ENCODE measurements at regions not wholly inside any gene's neighbourhood (a gene's known extent, or its start where the extent isn't known, plus 50 kb on each side); places are given as distances from the start of the nearest gene placed in this dataset.

DNA sequence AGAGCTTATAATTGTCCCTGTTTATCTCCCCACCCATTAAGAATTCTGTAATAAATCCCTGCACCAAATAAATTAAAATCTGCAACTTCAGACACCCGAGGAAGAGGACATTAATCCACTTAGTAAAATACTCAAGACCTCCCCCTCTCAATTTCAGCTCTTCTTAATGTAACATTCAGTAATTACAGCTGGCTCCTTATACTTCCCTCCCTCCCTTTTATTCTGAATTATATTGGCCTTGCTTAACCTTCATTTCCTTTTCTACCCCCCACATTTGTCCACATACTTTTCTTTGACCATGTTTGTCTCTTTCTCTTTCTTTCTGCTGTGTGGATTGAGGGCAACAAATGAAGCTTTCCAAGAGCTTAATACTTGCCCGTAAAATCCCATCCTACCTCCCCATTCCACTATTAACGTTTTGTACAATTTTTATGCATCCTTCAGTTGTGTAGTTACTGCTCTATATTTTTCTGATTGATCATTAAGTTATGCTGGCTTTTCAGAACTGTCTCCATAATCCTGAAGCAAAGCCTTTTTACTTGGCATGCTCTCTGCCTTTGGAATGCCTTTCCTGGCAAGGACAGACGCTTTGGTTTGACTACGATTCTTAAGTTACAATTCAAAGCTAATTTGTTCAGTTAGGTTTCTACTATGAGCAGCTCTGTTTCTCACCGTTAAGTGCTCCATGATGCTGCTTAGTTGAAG, 580.1 kb downstream of the ZEB2 start:
- peak; percentile 82 for DNase-seq (ENCODE audit: low read depth)
- peak overlapping the region; percentile 25 for H3K4me3 ChIP-seq (ENCODE audit: low read length)
- TF ChIP-seq, protein P1, sequence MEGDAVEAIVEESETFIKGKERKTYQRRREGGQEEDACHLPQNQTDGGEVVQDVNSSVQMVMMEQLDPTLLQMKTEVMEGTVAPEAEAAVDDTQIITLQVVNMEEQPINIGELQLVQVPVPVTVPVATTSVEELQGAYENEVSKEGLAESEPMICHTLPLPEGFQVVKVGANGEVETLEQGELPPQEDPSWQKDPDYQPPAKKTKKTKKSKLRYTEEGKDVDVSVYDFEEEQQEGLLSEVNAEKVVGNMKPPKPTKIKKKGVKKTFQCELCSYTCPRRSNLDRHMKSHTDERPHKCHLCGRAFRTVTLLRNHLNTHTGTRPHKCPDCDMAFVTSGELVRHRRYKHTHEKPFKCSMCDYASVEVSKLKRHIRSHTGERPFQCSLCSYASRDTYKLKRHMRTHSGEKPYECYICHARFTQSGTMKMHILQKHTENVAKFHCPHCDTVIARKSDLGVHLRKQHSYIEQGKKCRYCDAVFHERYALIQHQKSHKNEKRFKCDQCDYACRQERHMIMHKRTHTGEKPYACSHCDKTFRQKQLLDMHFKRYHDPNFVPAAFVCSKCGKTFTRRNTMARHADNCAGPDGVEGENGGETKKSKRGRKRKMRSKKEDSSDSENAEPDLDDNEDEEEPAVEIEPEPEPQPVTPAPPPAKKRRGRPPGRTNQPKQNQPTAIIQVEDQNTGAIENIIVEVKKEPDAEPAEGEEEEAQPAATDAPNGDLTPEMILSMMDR (conservative IDR thresholded peaks at IDR 0.05; ENCODE audit: low read length), result no peak

DNA sequence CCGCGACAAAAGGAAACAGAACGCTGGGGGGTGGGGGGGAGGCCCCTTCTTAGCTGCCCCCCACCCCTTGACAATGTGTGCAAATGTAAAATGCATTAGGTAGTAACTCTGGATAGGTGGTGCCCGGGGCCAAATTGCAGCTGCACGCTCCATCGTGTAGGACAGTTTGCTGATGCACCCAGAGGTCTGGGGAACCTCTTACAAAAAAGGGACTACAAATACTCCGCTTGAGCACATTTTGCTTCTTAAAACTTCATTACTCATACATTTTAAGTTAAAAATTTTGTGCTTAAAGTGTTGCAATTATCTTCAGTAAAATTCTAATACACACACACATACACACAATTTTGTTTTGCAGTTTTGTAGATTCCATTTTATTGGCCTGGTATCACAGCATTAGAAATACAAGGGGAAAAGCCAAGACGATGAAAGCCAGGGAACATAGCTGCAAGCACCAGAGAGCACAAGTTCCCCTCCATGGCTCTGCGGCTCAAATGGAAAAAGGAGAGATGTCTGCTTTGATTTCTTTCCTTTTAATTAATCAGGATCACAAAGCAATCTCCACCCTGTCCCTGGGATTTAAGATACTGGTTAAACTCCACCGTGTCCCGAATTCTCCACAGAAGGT, 582.1 kb downstream of the ZEB2 start:
- H3K4me3 ChIP-seq (ENCODE audit: low read length), result peak overlapping the region; percentile 68
- DNase-seq (ENCODE audit: low read depth), result no peak
- TF ChIP-seq, protein P1 (conservative IDR thresholded peaks at IDR 0.05; ENCODE audit: low read length), result no peak

DNA sequence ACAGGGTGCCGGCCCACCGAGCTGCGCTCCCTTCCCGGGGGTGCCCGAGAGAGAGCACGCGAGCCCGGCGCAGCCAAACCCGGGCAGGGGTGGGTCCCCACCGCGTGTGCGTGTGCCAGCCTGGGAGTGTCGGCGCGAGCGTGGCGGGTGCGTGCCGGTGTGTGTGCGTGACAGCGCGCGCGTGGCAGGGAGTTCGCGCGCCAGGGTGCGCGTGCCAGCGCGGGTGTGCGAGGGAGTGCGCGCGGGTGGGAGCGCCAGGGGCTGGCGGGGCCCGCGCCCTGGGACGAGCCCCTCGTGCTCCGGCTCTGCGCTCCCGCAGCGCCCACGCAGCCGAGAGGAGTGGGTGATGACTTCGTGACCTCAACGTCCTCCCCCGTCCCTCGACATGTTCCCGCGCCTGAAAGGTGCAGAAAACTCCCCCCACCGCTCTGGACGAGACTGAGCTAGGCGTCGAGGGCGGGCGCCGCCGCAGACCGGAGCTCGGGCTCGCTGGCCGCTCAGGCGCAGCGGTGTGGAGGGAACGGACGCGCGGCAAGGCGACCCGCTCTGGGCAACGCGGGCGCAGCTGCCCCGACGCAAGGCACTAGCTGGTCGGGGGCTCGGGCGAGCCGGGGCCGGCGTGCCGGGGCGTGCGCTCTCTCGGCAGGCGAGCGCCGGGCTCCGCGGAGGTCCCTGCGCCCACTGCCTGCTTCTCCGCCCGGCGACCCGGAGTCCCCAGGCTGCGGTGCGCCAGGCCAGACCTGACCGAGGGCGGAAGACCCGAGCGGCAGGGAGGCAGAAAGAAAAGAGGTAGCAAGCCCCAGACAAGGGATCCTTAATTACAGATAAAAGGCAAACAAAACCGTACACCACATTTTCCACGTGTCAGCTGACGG, 582.8 kb downstream of the ZEB2 start:
- peak overlapping the region; percentile 68 for H3K4me3 ChIP-seq (ENCODE audit: low read length)
- TF ChIP-seq, protein P1 (conservative IDR thresholded peaks at IDR 0.05; ENCODE audit: low read length), result no peak
- DNase-seq (ENCODE audit: low read depth), result peak; percentile 36

DNA sequence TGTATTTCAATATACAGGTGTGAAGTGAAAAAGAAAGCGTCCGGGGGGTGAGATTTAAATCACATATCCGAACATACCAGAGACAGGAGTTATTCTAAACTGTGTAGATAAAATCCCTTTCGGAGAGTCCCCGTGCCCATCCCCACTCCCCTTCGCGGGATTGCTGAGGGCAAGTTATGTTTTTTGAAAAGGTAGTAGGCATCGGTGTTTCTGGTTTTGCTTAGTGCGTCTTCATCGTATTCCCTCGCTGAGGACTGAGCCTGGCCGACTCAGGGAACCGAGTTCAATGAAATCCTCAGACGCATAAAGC, 583.4 kb downstream of the ZEB2 start:
- peak overlapping the region; percentile 68 for H3K4me3 ChIP-seq (ENCODE audit: low read length)
- TF ChIP-seq, protein P1 (conservative IDR thresholded peaks at IDR 0.05; ENCODE audit: low read length), result no peak
- no peak for DNase-seq (ENCODE audit: low read depth)

DNA sequence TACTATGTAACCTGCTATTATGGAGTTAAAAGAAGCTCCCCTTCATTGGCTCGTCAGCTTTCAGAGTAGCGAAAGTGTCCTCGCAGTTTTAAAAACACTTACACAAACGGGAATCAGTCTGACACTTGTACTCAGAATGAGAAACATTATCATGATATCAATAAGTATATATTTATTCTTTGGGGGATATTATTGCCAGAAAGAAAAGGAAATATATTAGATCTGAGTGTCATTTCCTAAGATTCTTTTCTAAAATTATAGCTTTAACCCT, 584.5 kb downstream of the ZEB2 start:
- H3K4me3 ChIP-seq (ENCODE audit: low read length), result 0 out of 2 replicates have a peak overlapping the region, but pooled peaks have one; percentile 1
- no peak for DNase-seq (ENCODE audit: low read depth)
- TF ChIP-seq, protein P1 (conservative IDR thresholded peaks at IDR 0.05; ENCODE audit: low read length), result no peak

DNA sequence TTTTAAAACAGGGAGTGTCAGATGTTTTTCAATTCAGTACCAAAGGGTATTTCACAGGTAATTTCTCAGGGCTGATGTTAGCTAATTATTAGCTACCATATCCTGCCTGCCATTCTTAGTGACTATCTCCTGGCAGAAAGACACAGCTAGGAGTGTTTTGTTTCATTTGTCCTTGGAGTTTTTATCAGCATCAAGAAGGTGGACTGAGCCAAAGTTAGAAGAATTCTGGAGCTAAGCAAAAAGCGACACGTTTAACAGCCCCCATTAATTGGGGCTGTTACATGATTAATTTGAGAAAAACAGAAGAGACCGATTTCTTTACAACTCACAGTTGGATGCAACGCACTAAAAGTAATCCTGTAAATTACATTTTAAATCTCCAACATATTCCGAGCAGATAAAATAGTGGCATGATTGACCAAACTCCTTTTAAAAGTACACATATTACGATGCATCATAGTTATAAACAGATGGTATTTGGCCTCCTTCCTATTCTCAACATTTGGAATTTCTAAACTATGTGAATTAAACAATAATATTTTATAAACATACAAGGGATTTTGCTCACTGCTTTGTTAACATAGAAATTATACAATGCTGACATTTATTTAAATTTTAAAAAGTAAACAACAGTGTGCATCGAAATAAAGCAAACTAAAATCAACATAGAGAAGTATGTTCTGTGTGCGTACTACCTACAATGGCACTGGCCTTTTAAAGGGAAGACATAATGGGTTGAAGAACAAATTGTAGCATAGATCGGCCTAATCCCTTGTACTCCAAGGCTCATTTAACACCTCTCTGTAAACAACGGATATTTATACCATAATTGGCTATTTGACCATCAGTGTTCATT, 585.1 kb downstream of the ZEB2 start:
- TF ChIP-seq, protein P1 (conservative IDR thresholded peaks at IDR 0.05; ENCODE audit: low read length), result no peak
- DNase-seq (ENCODE audit: low read depth), result no peak
- H3K4me3 ChIP-seq (ENCODE audit: low read length), result 0 out of 2 replicates have a peak overlapping the region, but pooled peaks have one; percentile 1
